Tibial nerve (tissue), 4 donors: ENCODE measurements at regions not wholly inside any gene's neighbourhood (a gene's known extent, or its start where the extent isn't known, plus 50 kb on each side); places are given as distances from the start of the nearest gene placed in this dataset.
"Not testable (repeated sequence)": the region's sequence is repeated elsewhere in the genome, so short reads cannot be mapped to it uniquely, and the experiment has no call there.

Experiments
- DNase-seq, 2 donors: peaks; one replicate each; pipeline ENCODE4 v3.0.0-alpha.2; 2019; ENCODE audit warnings: low spot score in 2 of 2
- H3K27ac ChIP-seq, 4 donors: fragments of 200-600 bp; sonication (generic) in 3 of 4; one replicate each; pipeline ENCODE4 v1.5.1; 2017 to 2019; ENCODE audit warnings: mild to moderate bottlenecking in 1 of 4
- H3K27me3 ChIP-seq, 2 donors: fragments of 200-600 bp; sonication (generic) in 1 of 2; one replicate each; pipeline versions ENCODE4 v1.5.1 to v1.6.0; 2017 to 2019
- H3K36me3 ChIP-seq, 3 donors: fragments of 200-600 bp; sonication (generic); one replicate each; pipeline ENCODE4 v1.5.1; 2018 to 2019
- H3K4me1 ChIP-seq, 4 donors: fragments of 200-600 bp; sonication (generic) in 3 of 4; one replicate each; pipeline ENCODE4 v1.5.1; 2017 to 2019
- H3K4me3 ChIP-seq, 4 donors: fragments of 200-600 bp; sonication (generic) in 3 of 4; one replicate each; pipeline ENCODE4 v1.5.1; 2017 to 2019; ENCODE audit warnings: mild to moderate bottlenecking in 1 of 4, moderate library complexity in 1 of 4
- H3K9me3 ChIP-seq, 4 donors: fragments of 200-600 bp; sonication (generic) in 3 of 4; one replicate each; pipeline ENCODE4 v1.5.1; 2017 to 2019
- EP300 ChIP-seq, 2 donors: sonication (generic); formaldehyde crosslinking; IDR thresholded peaks; one replicate each; pipeline ENCODE4 v1.6.1; 2017; ENCODE audit warnings: antibody characterized with exemption in 2 of 2, mild to moderate bottlenecking in 1 of 2
- POLR2A ChIP-seq, 2 donors: fragments of 450-650 bp; IDR thresholded peaks; one replicate each; pipeline ENCODE4 v1.6.1; 2017; ENCODE audit warnings: antibody characterized with exemption in 2 of 2, mild to moderate bottlenecking in 2 of 2, moderate library complexity in 2 of 2
- WGBS, 2 donors: methylation state at CpG; one replicate each; pipeline ENCODE4 v1.1.5; 2018; 5-methylcytosine and 5-hydroxymethylcytosine counted together
- TF ChIP-seq, protein P1 (sequence below), 5 experiments: fragments of 200-600 bp in 3 of 5; fragments of 450-650 bp in 2 of 5; sonication (generic) in 3 of 5; IDR thresholded peaks; one replicate each; pipeline ENCODE4 v1.5.1; 2016 to 2019; ENCODE audit warnings: antibody characterized with exemption in 5 of 5, mild to moderate bottlenecking in 3 of 5, moderate library complexity in 2 of 5

DNA sequence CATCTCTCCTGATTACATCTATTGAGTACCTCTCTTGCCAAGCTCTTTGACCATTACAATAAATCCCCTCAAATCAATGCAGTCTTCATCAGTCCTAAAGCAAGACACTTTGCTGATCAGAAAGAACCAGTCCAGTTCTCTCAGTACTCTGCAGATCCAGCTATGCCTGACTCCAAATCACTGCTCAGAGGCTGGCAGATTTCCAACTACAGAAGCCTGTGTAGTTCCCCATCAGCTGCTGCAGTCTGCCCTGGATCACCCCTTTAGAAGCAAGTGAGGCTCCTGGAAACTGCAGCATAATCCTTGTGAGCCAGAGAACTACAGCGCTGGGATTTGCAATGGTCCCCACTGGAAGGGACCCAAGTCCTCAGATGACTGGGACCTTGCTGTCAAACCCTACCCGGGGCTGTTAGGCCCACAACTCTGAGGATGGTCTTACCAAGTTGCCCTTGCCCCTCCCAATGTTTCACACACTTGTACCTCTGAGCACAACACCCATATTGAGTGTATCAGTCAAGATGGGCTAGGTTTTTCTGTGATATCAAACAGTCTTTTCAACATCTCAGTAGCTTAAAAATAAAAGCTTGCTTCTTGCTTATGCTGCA lies 81.9 kb upstream of the TOPAZ1 start:
- H3K4me3 ChIP-seq, result no peak overlapping the region
- H3K36me3 ChIP-seq, result no peaks in the 10 kb centered on the region
- no peak for DNase-seq
- no peaks in the 10 kb centered on the region for H3K27me3 ChIP-seq
- TF ChIP-seq, protein P1, sequence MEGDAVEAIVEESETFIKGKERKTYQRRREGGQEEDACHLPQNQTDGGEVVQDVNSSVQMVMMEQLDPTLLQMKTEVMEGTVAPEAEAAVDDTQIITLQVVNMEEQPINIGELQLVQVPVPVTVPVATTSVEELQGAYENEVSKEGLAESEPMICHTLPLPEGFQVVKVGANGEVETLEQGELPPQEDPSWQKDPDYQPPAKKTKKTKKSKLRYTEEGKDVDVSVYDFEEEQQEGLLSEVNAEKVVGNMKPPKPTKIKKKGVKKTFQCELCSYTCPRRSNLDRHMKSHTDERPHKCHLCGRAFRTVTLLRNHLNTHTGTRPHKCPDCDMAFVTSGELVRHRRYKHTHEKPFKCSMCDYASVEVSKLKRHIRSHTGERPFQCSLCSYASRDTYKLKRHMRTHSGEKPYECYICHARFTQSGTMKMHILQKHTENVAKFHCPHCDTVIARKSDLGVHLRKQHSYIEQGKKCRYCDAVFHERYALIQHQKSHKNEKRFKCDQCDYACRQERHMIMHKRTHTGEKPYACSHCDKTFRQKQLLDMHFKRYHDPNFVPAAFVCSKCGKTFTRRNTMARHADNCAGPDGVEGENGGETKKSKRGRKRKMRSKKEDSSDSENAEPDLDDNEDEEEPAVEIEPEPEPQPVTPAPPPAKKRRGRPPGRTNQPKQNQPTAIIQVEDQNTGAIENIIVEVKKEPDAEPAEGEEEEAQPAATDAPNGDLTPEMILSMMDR (IDR thresholded peaks at IDR 0.05), result no peak
- no peak for TF ChIP-seq POLR2A (IDR thresholded peaks at IDR 0.05)
- no peak for TF ChIP-seq EP300 (IDR thresholded peaks at IDR 0.05)
- 75 to 90% methylated on average over 1 to 2 of the region's 2 CpGs for WGBS, 2 donors
- no peaks in the 10 kb centered on the region for H3K4me1 ChIP-seq
- no peak overlapping the region for H3K27ac ChIP-seq
- no peaks in the 10 kb centered on the region for H3K9me3 ChIP-seq

DNA sequence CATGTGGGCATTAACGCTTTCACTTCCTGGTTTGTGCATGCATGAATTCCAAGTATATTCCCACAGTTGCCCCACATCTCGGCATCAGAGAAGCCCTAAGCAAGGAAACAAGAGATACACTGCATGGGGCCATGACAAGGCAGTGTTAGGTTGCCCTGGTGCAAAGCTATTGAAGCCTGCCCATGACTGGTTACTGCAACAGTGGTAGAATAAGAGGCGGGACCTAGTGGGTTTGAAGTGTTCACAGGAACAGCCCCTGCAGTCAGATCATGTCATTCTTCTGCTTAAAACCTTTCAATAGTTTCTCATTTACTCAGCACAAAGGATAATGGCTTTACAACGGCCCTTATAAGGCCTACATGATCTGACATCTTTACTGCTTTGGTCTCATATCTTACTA lies 80.9 kb upstream of the TOPAZ1 start:
- Histone ChIP-seq H3K27ac (no peak overlapping the region), H3K36me3 (no peaks in the 10 kb centered on the region), H3K4me3 (no peak overlapping the region), H3K27me3 (no peaks in the 10 kb centered on the region), H3K4me1 (no peaks in the 10 kb centered on the region), H3K9me3 (no peaks in the 10 kb centered on the region)
- WGBS, 2 donors, result 79 to 80% methylated on average over 4 of the region's 4 CpGs
- no peak for DNase-seq
- TF ChIP-seq, protein P1 (IDR thresholded peaks at IDR 0.05), result no peak
- TF ChIP-seq POLR2A (IDR thresholded peaks at IDR 0.05), result no peak
- no peak for TF ChIP-seq EP300 (IDR thresholded peaks at IDR 0.05)

DNA sequence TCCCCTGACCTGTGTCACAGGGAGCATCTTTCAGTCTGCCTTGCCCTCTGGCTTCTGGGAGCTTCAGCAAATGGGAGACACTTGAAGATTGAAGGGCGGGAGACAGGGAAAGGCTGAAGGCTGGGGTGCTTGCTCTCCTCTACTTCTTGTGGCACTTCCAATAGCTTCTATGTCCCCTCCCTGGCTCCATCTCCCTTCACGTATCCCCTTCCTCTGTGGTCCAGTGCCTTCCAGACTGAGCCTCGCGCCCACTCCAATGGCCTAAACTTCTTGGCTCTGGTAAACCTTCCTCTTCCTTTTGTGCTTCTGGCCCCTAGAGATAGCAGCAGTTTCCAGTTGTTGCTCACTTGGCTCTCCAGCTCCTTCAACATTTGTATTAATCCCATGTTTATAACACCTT lies 69.8 kb upstream of the TOPAZ1 start:
- no peak for TF ChIP-seq POLR2A (IDR thresholded peaks at IDR 0.05)
- TF ChIP-seq EP300 (IDR thresholded peaks at IDR 0.05), result no peak
- TF ChIP-seq, protein P1 (IDR thresholded peaks at IDR 0.05), result no peak
- no peak for DNase-seq
- 92 to 95% methylated on average over 4 of the region's 4 CpGs for WGBS, 2 donors

DNA sequence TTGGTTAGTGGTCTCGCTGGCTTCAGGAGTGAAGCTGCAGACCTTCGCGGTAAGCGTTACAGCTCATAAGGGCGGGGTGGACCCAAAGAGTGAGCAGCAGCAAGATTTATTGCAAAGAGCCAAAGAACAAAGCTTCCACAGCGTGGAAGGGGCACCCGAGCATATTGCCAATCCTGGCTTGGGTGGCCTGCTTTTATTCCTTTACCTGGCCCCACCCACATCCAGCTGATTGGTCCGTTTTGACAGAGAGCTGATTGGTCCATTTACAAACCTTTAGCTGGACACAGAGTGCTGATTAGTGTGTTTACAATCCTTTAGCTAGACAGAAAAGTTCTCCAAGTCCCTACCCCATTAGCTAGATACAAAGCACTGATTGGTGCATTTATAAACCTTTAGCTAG lies 69.0 kb upstream of the TOPAZ1 start:
- 91 to 93% methylated on average over 8 of the region's 8 CpGs for WGBS, 2 donors
- not testable (repeated sequence) for H3K9me3 ChIP-seq, H3K4me1 ChIP-seq, H3K4me3 ChIP-seq, DNase-seq, H3K36me3 ChIP-seq, H3K27ac ChIP-seq, H3K27me3 ChIP-seq

More for the DNA sequence above, 69.8 kb upstream of the TOPAZ1 start:
- Histone ChIP-seq H3K27ac (no peak overlapping the region), H3K27me3 (no peaks in the 10 kb centered on the region), H3K36me3 (no peaks in the 10 kb centered on the region), H3K9me3 (no peaks in the 10 kb centered on the region), H3K4me3 (no peak overlapping the region), H3K4me1 (no peaks in the 10 kb centered on the region)

DNA sequence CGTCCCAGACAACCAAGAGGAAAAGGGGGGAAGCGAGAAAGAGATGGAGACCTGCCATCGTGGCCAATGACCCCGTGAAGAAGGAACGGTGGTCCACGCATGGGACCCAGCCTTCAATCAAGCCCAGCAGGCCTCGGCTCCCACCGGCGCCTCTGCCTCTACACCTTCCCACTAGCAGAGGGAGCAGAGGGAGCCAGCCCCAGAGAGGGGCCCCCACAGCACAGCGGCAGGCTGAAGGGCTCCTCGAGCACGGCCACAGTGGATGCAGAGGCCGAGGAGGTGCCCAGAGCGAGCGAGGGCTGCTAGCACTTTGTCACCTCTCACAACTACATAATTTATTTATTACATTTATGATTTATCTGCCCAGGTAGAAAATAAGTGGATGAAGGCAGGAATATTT lies 68.4 kb upstream of the TOPAZ1 start:
- no peaks in the 10 kb centered on the region for H3K36me3 ChIP-seq
- WGBS, 2 donors, result 91 to 97% methylated on average over 12 to 13 of the region's 15 CpGs
- H3K9me3 ChIP-seq, result no peaks in the 10 kb centered on the region
- no peak overlapping the region for H3K4me3 ChIP-seq
- no peaks in the 10 kb centered on the region for H3K4me1 ChIP-seq
- no peak for DNase-seq
- no peak for TF ChIP-seq EP300 (IDR thresholded peaks at IDR 0.05)
- no peak for TF ChIP-seq POLR2A (IDR thresholded peaks at IDR 0.05)
- TF ChIP-seq, protein P1 (IDR thresholded peaks at IDR 0.05), result no peak
- no peaks in the 10 kb centered on the region for H3K27me3 ChIP-seq
- H3K27ac ChIP-seq, result no peak overlapping the region

DNA sequence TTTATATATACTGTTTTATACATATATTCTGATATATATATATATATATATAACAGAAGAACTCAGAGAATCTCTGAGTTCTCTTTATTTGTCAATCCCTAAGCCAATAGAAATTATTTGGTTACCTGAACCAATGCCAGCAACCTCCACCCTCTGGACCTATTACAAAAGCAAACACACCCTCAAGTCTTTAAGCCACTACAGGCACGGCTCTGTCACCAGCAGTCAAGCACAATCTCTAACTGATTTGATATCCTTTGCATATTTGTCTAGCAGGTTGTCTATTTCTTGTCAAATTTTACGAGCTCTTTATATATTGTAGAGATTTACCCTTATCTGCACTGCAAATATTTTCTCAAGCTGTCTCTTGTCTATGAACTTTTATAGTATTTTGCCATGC lies 66.6 kb upstream of the TOPAZ1 start:
- Histone ChIP-seq H3K36me3 (no peaks in the 10 kb centered on the region), H3K4me1 (no peaks in the 10 kb centered on the region), H3K27ac (no peak overlapping the region), H3K27me3 (no peaks in the 10 kb centered on the region), H3K4me3 (no peak overlapping the region), H3K9me3 (no peaks in the 10 kb centered on the region)
- no peak for TF ChIP-seq POLR2A (IDR thresholded peaks at IDR 0.05)
- TF ChIP-seq, protein P1 (IDR thresholded peaks at IDR 0.05), result no peak
- TF ChIP-seq EP300 (IDR thresholded peaks at IDR 0.05), result no peak
- DNase-seq, result no peak
- 75 to 76% methylated on average over 2 of the region's 2 CpGs for WGBS, 2 donors
